SHP77 treated with DMSO at 0.1 percent for 48 hours (cell line): ENCODE measurements at regions not wholly inside any gene's neighbourhood (a gene's known extent, or its start where the extent isn't known, plus 50 kb on each side); places are given as distances from the start of the nearest gene placed in this dataset.
"Not testable (repeated sequence)": the region's sequence is repeated elsewhere in the genome, so short reads cannot be mapped to it uniquely, and the experiment has no call there.

Source experiments
- DNase-seq: peaks from one replicate; lab custom pipeline; 2025; lab: John Stamatoyannopoulos, UW

- no peak for DNase-seq
Measured at GRCh38 chrX:137882960-137883359, 317.0 kb downstream of the ZIC3 start.

GRCh38 chrX:137884813-137885212 is 318.9 kb downstream of the ZIC3 start:
- DNase-seq, result not testable (repeated sequence)

- no peak for DNase-seq
Measured at GRCh38 chrX:137891431-137891830, 325.5 kb downstream of the ZIC3 start.

GRCh38 chrX:137896123-137896522 is 330.2 kb downstream of the ZIC3 start:
- no peak for DNase-seq

- no peak for DNase-seq
Measured at GRCh38 chrX:137915466-137915865, 349.5 kb downstream of the ZIC3 start.

- peak; percentile 59 for DNase-seq
Measured at GRCh38 chrX:137916090-137916746, 350.3 kb downstream of the ZIC3 start.

GRCh38 chrX:137926090-137926489 is 360.2 kb downstream of the ZIC3 start:
- DNase-seq, result peak; percentile 10

- no peak for DNase-seq
Measured at GRCh38 chrX:137929951-137930350, 364.0 kb downstream of the ZIC3 start.

- no peak for DNase-seq
Measured at GRCh38 chrX:137930533-137930932, 364.6 kb downstream of the ZIC3 start.

- not testable (repeated sequence) for DNase-seq
Measured at GRCh38 chrX:137934214-137934613, 368.3 kb downstream of the ZIC3 start.

GRCh38 chrX:137934887-137935286 is 369.0 kb downstream of the ZIC3 start:
- DNase-seq, result not testable (repeated sequence)

GRCh38 chrX:137945470-137945869 is 379.5 kb downstream of the ZIC3 start:
- no peak for DNase-seq

GRCh38 chrX:137969191-137969590 is 403.3 kb downstream of the ZIC3 start:
- DNase-seq, result no peak

- no peak for DNase-seq
Measured at GRCh38 chrX:137982472-137983172, 416.7 kb downstream of the ZIC3 start.

GRCh38 chrX:137988470-137988869 is 422.5 kb downstream of the ZIC3 start:
- no peak for DNase-seq

GRCh38 chrX:137998619-137999018 is 432.7 kb downstream of the ZIC3 start:
- no peak for DNase-seq

GRCh38 chrX:137999071-137999470 is 433.1 kb downstream of the ZIC3 start:
- no peak for DNase-seq

GRCh38 chrX:137999552-137999951 is 433.6 kb downstream of the ZIC3 start:
- DNase-seq, result no peak

- DNase-seq, result no peak
Measured at GRCh38 chrX:138001226-138001625, 435.3 kb downstream of the ZIC3 start.

- DNase-seq, result no peak
Measured at GRCh38 chrX:138006180-138006579, 440.3 kb downstream of the ZIC3 start.

GRCh38 chrX:138008281-138008680 is 442.4 kb downstream of the ZIC3 start:
- DNase-seq, result no peak

GRCh38 chrX:138011468-138011867 is 445.5 kb downstream of the ZIC3 start:
- DNase-seq, result no peak

GRCh38 chrX:138014577-138014976 is 448.6 kb downstream of the ZIC3 start:
- no peak for DNase-seq
